NCI-H748 (cell line): ENCODE measurements at regions not wholly inside any gene's neighbourhood (a gene's known extent, or its start where the extent isn't known, plus 50 kb on each side); places are given as distances from the start of the nearest gene placed in this dataset.
A peak's percentile ranks its signal among the peaks of the same experiment; 100 is the strongest.
"Not testable (repeated sequence)": the region's sequence is repeated elsewhere in the genome, so short reads cannot be mapped to it uniquely, and the experiment has no call there.

Experiments
- DNase-seq: peaks from one replicate; lab custom pipeline; 2025; ENCODE audit not compliant: unreplicated experiment; lab: John Stamatoyannopoulos, UW

GRCh38 chr5:62139741-62140140 is 166.3 kb upstream of the KIF2A start:
- no peak for DNase-seq

GRCh38 chr5:62142351-62142750 is 163.7 kb upstream of the KIF2A start:
- DNase-seq, result no peak

- DNase-seq, result peak; percentile 71
These were observed 162.5 kb upstream of the KIF2A start for GRCh38 chr5:62143268-62144229.

- peak; percentile 54 for DNase-seq
These were observed 161.5 kb upstream of the KIF2A start for GRCh38 chr5:62144401-62145022.

- no peak for DNase-seq
These were observed 156.1 kb upstream of the KIF2A start for GRCh38 chr5:62149879-62150278.

GRCh38 chr5:62152394-62153087 is 153.5 kb upstream of the KIF2A start:
- peak; percentile 94 for DNase-seq

GRCh38 chr5:62154758-62155157 is 151.2 kb upstream of the KIF2A start:
- no peak for DNase-seq

- DNase-seq, result peak; percentile 67
These were observed 150.0 kb upstream of the KIF2A start for GRCh38 chr5:62155988-62156387.

- DNase-seq, result peak; percentile 93
These were observed 138.4 kb upstream of the KIF2A start for GRCh38 chr5:62167561-62168057.

- DNase-seq, result peak; percentile 90
These were observed 137.3 kb upstream of the KIF2A start for GRCh38 chr5:62168506-62169281.

GRCh38 chr5:62178258-62178657 is 127.7 kb upstream of the KIF2A start:
- no peak for DNase-seq

GRCh38 chr5:62182802-62183201 is 123.2 kb upstream of the KIF2A start:
- no peak for DNase-seq

- DNase-seq, result no peak
These were observed 122.3 kb upstream of the KIF2A start for GRCh38 chr5:62183727-62184126.

GRCh38 chr5:62184444-62184843 is 121.6 kb upstream of the KIF2A start:
- no peak for DNase-seq

- no peak for DNase-seq
These were observed 115.8 kb upstream of the KIF2A start for GRCh38 chr5:62190173-62190572.

GRCh38 chr5:62190931-62191330 is 115.1 kb upstream of the KIF2A start:
- no peak for DNase-seq

GRCh38 chr5:62192958-62193357 is 113.0 kb upstream of the KIF2A start:
- no peak for DNase-seq

- not testable (repeated sequence) for DNase-seq
These were observed 109.5 kb upstream of the KIF2A start for GRCh38 chr5:62196532-62196931.

- DNase-seq, result peak; percentile 21
These were observed 108.3 kb upstream of the KIF2A start for GRCh38 chr5:62197697-62198096.

GRCh38 chr5:62198421-62198820 is 107.6 kb upstream of the KIF2A start:
- DNase-seq, result no peak
